OCI-LY1 (cell line): ENCODE measurements at regions not wholly inside any gene's neighbourhood (a gene's known extent, or its start where the extent isn't known, plus 50 kb on each side); places are given as distances from the start of the nearest gene placed in this dataset.

Experiments used
- H2AFZ ChIP-seq: fragments of 200-600 bp; sonication (generic), shearing (Covaris generic); 2 replicates; pipeline ENCODE4 v1.6.0; 2014; ENCODE audit warnings: antibody characterized with exemption, mild to moderate bottlenecking, low read length
- H3F3A ChIP-seq: fragments of 200-600 bp; sonication (generic), shearing (Covaris generic); 2 replicates; pipeline ENCODE4 v1.6.0; 2014; ENCODE audit warnings: mild to moderate bottlenecking, antibody characterized with exemption, low read length, moderate library complexity; ENCODE audit not compliant: insufficient read depth
- H3K27ac ChIP-seq: fragments of 200-600 bp; sonication (generic); 2 replicates; pipeline ENCODE4 v1.5.1; 2014; ENCODE audit warnings: low read length, mixed run types, mild to moderate bottlenecking, low read depth; ENCODE audit not compliant: poor library complexity, severe bottlenecking
- H3K27me3 ChIP-seq: fragments of 200-600 bp; sonication (generic); 2 replicates; pipeline ENCODE4 v1.6.0; 2014; ENCODE audit warnings: antibody characterized with exemption, mild to moderate bottlenecking, low read length, moderate library complexity; ENCODE audit not compliant: insufficient read depth
- H3K36me3 ChIP-seq: fragments of 200-600 bp; sonication (generic); 2 replicates; pipeline ENCODE4 v1.6.1; 2014; ENCODE audit warnings: mild to moderate bottlenecking, antibody characterized with exemption, low read length, moderate library complexity, mixed read lengths; ENCODE audit not compliant: insufficient read depth
- H3K4me1 ChIP-seq: fragments of 200-600 bp; sonication (generic); 2 replicates; pipeline ENCODE4 v1.5.1; 2014; ENCODE audit warnings: mild to moderate bottlenecking, low read length, moderate library complexity; ENCODE audit not compliant: insufficient read depth, severe bottlenecking
- H3K4me2 ChIP-seq: fragments of 200-600 bp; sonication (generic), shearing (Covaris generic); 2 replicates; pipeline ENCODE4 v1.6.1; 2014; ENCODE audit warnings: low read length
- H3K4me3 ChIP-seq: fragments of 200-600 bp; sonication (generic); 2 replicates; pipeline ENCODE4 v1.5.1; 2014; ENCODE audit warnings: low read length, low read depth, mild to moderate bottlenecking, mixed read lengths; ENCODE audit not compliant: poor library complexity, severe bottlenecking
- H3K79me2 ChIP-seq: fragments of 200-600 bp; shearing (Covaris generic); 2 replicates; pipeline ENCODE4 v1.6.1; 2016; ENCODE audit warnings: mixed run types, low read length, mixed read lengths; ENCODE audit not compliant: insufficient read depth
- H3K9ac ChIP-seq: fragments of 200-600 bp; sonication (generic), shearing (Covaris generic); 2 replicates; pipeline ENCODE4 v1.6.1; 2014; ENCODE audit warnings: mild to moderate bottlenecking, low read length, mixed read lengths
- H3K9me2 ChIP-seq: fragments of 200-600 bp; sonication (generic), shearing (Covaris generic); 2 replicates; pipeline ENCODE4 v1.6.1; 2014; ENCODE audit warnings: low read depth, mild to moderate bottlenecking, low read length, mixed read lengths
- H3K9me3 ChIP-seq: fragments of 200-600 bp; shearing (Covaris generic); 2 replicates; pipeline ENCODE4 v1.6.1; 2014; ENCODE audit warnings: low read length, mixed read lengths
- H4K20me1 ChIP-seq: fragments of 200-600 bp; sonication (generic), shearing (Covaris generic); 2 replicates; pipeline ENCODE4 v1.6.0; 2016; ENCODE audit warnings: mild to moderate bottlenecking, low read length; ENCODE audit not compliant: insufficient read depth
- EZH2 ChIP-seq: fragments of 200-600 bp; sonication (generic), shearing (Covaris generic); IDR thresholded peaks from 2 replicates; pipeline ENCODE4 v1.8.0; 2017; ENCODE audit warnings: borderline replicate concordance, mixed run types, mild to moderate bottlenecking, antibody characterized with exemption, low read length, moderate library complexity, mixed read lengths
- TF ChIP-seq, protein P1 (sequence below): fragments of 200-600 bp; sonication (generic), shearing (Covaris generic); IDR thresholded peaks from 2 replicates; pipeline ENCODE4 v1.5.1; 2017; ENCODE audit warnings: mild to moderate bottlenecking, antibody characterized with exemption, low read length, moderate library complexity, mixed read lengths

DNA sequence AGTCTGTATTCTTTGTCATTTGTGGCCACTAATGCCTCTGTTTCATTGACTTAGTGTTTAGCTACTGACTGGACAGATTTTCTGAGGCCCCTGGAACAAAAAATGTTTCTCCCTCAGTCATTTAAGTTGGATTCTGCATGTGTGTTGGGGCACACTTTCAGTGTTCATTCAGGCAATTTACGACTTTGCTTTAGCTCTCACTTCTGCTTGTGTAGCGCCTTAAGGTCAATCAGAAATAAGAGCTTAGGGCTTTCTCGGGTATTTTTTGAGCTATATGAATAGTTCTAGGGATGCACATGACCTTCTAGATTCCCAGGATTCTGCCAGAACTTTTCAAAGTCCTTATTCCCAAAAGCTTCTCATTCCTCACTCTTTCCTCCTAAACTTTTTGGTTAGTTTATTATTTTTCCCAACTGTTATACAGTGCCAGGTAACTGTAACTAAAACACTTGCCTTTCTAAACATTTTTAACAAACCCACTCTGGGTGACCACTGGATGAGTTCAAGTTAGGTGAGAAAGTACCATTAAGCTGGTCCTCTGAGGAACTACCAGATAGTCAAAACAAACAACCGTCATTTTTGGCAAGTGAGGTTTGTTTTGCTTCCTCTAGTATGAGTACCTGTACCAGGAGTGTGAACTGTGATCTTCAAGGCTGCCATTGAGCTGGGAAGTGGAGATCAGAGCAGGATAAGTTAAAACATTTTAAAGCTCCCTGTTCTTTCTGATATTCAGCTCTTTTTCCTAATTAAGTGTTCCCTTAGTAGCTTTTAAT, 571.3 kb upstream of the TLE4 start:
- Histone ChIP-seq H3K4me2 (no peak overlapping the region), H3F3A (no peaks in the 10 kb centered on the region), H3K4me3 (no peak overlapping the region), H3K27ac (no peak overlapping the region), H3K9me2 (no peaks in the 10 kb centered on the region), H3K79me2 (no peaks in the 10 kb centered on the region), H2AFZ (no peak overlapping the region), H3K36me3 (no peaks in the 10 kb centered on the region), H3K9ac (no peak overlapping the region), H3K27me3 (no peaks in the 10 kb centered on the region), H4K20me1 (no peaks in the 10 kb centered on the region), H3K4me1 (no peaks in the 10 kb centered on the region), H3K9me3 (no peaks in the 10 kb centered on the region)
- TF ChIP-seq, protein P1, sequence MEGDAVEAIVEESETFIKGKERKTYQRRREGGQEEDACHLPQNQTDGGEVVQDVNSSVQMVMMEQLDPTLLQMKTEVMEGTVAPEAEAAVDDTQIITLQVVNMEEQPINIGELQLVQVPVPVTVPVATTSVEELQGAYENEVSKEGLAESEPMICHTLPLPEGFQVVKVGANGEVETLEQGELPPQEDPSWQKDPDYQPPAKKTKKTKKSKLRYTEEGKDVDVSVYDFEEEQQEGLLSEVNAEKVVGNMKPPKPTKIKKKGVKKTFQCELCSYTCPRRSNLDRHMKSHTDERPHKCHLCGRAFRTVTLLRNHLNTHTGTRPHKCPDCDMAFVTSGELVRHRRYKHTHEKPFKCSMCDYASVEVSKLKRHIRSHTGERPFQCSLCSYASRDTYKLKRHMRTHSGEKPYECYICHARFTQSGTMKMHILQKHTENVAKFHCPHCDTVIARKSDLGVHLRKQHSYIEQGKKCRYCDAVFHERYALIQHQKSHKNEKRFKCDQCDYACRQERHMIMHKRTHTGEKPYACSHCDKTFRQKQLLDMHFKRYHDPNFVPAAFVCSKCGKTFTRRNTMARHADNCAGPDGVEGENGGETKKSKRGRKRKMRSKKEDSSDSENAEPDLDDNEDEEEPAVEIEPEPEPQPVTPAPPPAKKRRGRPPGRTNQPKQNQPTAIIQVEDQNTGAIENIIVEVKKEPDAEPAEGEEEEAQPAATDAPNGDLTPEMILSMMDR, result no peak
- TF ChIP-seq EZH2, result no peak

DNA sequence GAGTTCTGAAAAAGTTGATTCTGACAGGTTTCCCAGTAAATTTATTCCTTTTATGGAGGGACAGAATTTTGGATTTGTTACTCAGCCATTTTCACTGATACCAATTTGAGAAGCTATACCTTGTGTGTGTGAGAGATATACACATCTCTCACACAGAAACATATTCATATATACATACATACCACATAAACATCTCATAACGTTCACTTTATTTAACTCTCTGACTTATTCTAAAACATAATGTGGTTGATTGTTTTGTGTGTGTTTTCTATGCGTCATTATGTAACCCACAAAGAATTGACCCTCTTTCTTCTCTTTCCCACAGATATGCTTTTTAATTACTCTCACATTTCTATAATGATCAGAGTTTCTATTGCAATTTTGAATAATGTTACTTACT, 570.8 kb upstream of the TLE4 start:
- no peaks in the 10 kb centered on the region for H3K27me3 ChIP-seq
- TF ChIP-seq EZH2, result no peak
- TF ChIP-seq, protein P1, result no peak
- no peaks in the 10 kb centered on the region for H3K36me3 ChIP-seq
- H3K4me2 ChIP-seq, result no peak overlapping the region
- H3K9me2 ChIP-seq, result no peaks in the 10 kb centered on the region
- no peaks in the 10 kb centered on the region for H3F3A ChIP-seq
- H3K9ac ChIP-seq, result no peak overlapping the region
- no peaks in the 10 kb centered on the region for H3K4me1 ChIP-seq
- H3K27ac ChIP-seq, result no peak overlapping the region
- H3K9me3 ChIP-seq, result no peaks in the 10 kb centered on the region
- H2AFZ ChIP-seq, result no peak overlapping the region
- no peaks in the 10 kb centered on the region for H3K79me2 ChIP-seq
- no peak overlapping the region for H3K4me3 ChIP-seq
- H4K20me1 ChIP-seq, result no peaks in the 10 kb centered on the region

DNA sequence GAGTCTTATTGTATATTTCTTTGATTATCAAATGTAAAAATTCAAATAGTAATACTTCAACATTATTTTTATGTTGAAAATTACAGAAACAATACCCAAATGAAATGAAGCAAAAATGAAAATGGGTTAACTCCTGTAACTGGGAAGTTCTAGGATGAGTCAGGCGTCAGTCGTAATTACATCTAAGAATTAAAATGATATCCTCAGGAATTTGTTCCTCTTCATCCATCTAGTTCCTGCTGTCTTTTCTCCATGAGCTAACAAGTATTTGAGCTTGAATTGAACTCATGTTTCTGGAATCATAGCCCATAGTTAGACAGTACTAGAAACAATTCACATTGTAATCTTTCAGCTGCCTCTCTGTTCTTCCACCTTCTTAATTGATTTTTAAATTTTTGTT, 568.3 kb upstream of the TLE4 start:
- H3K4me1 ChIP-seq, result no peaks in the 10 kb centered on the region
- TF ChIP-seq, protein P1, result no peak
- no peaks in the 10 kb centered on the region for H4K20me1 ChIP-seq
- no peaks in the 10 kb centered on the region for H3K36me3 ChIP-seq
- no peaks in the 10 kb centered on the region for H3K9me3 ChIP-seq
- H3K79me2 ChIP-seq, result no peaks in the 10 kb centered on the region
- H3K9me2 ChIP-seq, result no peaks in the 10 kb centered on the region
- H3F3A ChIP-seq, result no peaks in the 10 kb centered on the region
- H3K4me2 ChIP-seq, result no peak overlapping the region
- no peak overlapping the region for H3K27ac ChIP-seq
- H3K4me3 ChIP-seq, result no peak overlapping the region
- no peak overlapping the region for H2AFZ ChIP-seq
- no peaks in the 10 kb centered on the region for H3K27me3 ChIP-seq
- no peak overlapping the region for H3K9ac ChIP-seq
